ENCODE measurements at regions not wholly inside any gene's neighbourhood (a gene's known extent, or its start where the extent isn't known, plus 50 kb on each side); places are given as distances from the start of the nearest gene placed in this dataset.

- Histone ChIP-seq H3K4me3 (ENCODE audit: low read length) (no peak overlapping the region), H3K4me1 (ENCODE audit: control insufficient read depth, insufficient read depth, low read length) (no peaks in the 10 kb centered on the region), H3K27ac (ENCODE audit: low read length) (no peak overlapping the region), H3K9me3 (ENCODE audit: control insufficient read depth, low read length) (no peaks in the 10 kb centered on the region), H3K27me3 (ENCODE audit: control insufficient read depth, insufficient read depth) (no peaks in the 10 kb centered on the region)
- DNase-seq: no peak
- intact Hi-C loops (cut with DNase I): no loop called here
- WGBS: 71% methylated on average over 2 of the region's 2 CpGs
- ATAC-seq: no peak
Observed at GRCh38 chr16:26547681-26548080, 519.0 kb upstream of the C16orf82 start.

GRCh38 chr16:26550111-26550610 lies 516.6 kb upstream of the C16orf82 start:
- intact Hi-C loops (cut with DNase I): no loop called here
- ATAC-seq (no peak), DNase-seq (no peak)
- H3K27me3 ChIP-seq (ENCODE audit: control insufficient read depth, insufficient read depth): no peaks in the 10 kb centered on the region
- WGBS: 39% methylated on average over 3 of the region's 3 CpGs
- no peak overlapping the region for H3K4me3 ChIP-seq (ENCODE audit: low read length)
- no peaks in the 10 kb centered on the region for H3K4me1 ChIP-seq (ENCODE audit: control insufficient read depth, insufficient read depth, low read length)
- no peaks in the 10 kb centered on the region for H3K9me3 ChIP-seq (ENCODE audit: control insufficient read depth, low read length)
- H3K27ac ChIP-seq (ENCODE audit: low read length): no peak overlapping the region

GRCh38 chr16:26554030-26554429 lies 512.7 kb upstream of the C16orf82 start:
- Histone ChIP-seq H3K27me3 (ENCODE audit: control insufficient read depth, insufficient read depth) (no peaks in the 10 kb centered on the region), H3K4me3 (ENCODE audit: low read length) (no peak overlapping the region), H3K27ac (ENCODE audit: low read length) (no peak overlapping the region), H3K9me3 (ENCODE audit: control insufficient read depth, low read length) (no peaks in the 10 kb centered on the region), H3K4me1 (ENCODE audit: control insufficient read depth, insufficient read depth, low read length) (no peaks in the 10 kb centered on the region)
- intact Hi-C loops (cut with DNase I): no loop called here
- ATAC-seq: no peak
- 80% methylated on average over 3 of the region's 3 CpGs for WGBS
- no peak for DNase-seq

- Histone ChIP-seq H3K4me1 (ENCODE audit: control insufficient read depth, insufficient read depth, low read length) (no peaks in the 10 kb centered on the region), H3K27me3 (ENCODE audit: control insufficient read depth, insufficient read depth) (no peaks in the 10 kb centered on the region), H3K4me3 (ENCODE audit: low read length) (no peak overlapping the region), H3K9me3 (ENCODE audit: control insufficient read depth, low read length) (no peaks in the 10 kb centered on the region), H3K27ac (ENCODE audit: low read length) (no peak overlapping the region)
- no peak for DNase-seq
- intact Hi-C loops (cut with DNase I): no loop called here
- ATAC-seq: no peak
- 77% methylated on average over 6 of the region's 6 CpGs for WGBS
Observed at GRCh38 chr16:26561303-26561702, 505.4 kb upstream of the C16orf82 start.

DNA sequence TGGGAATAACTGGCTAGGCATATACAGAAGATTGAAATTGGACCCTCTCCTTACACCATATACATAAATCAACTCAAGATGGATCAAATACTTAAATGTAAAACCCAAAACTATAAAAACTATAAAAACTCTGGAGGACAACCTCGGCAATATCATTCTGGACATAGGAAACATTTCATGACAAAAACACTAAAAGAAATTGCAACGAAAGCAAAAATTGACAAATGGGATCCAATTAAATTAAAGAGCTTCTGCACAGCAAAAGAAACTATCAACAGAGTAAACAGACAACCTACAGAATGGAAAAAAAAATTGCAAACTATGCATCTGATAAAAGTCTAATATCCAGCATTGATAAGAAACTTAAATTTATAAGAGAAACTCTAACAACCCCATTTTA lies 503.7 kb upstream of the C16orf82 start:
- Histone ChIP-seq H3K4me3 (ENCODE audit: low read length) (no peak overlapping the region), H3K27me3 (ENCODE audit: control insufficient read depth, insufficient read depth) (no peaks in the 10 kb centered on the region), H3K9me3 (ENCODE audit: control insufficient read depth, low read length) (no peaks in the 10 kb centered on the region), H3K27ac (ENCODE audit: low read length) (no peak overlapping the region), H3K4me1 (ENCODE audit: control insufficient read depth, insufficient read depth, low read length) (no peaks in the 10 kb centered on the region)
- no peak for ATAC-seq
- DNase-seq: no peak
- intact Hi-C loops (cut with DNase I): no loop called here
- WGBS: 86% methylated on average over 2 of the region's 2 CpGs

GRCh38 chr16:26567356-26567755 lies 499.4 kb upstream of the C16orf82 start:
- Histone ChIP-seq H3K9me3 (ENCODE audit: control insufficient read depth, low read length) (no peaks in the 10 kb centered on the region), H3K4me3 (ENCODE audit: low read length) (no peak overlapping the region), H3K27ac (ENCODE audit: low read length) (no peak overlapping the region), H3K4me1 (ENCODE audit: control insufficient read depth, insufficient read depth, low read length) (no peaks in the 10 kb centered on the region), H3K27me3 (ENCODE audit: control insufficient read depth, insufficient read depth) (no peaks in the 10 kb centered on the region)
- ATAC-seq: no peak
- intact Hi-C loops (cut with DNase I): no loop called here
- DNase-seq: no peak
- 56% methylated on average over 9 of the region's 9 CpGs for WGBS

DNA sequence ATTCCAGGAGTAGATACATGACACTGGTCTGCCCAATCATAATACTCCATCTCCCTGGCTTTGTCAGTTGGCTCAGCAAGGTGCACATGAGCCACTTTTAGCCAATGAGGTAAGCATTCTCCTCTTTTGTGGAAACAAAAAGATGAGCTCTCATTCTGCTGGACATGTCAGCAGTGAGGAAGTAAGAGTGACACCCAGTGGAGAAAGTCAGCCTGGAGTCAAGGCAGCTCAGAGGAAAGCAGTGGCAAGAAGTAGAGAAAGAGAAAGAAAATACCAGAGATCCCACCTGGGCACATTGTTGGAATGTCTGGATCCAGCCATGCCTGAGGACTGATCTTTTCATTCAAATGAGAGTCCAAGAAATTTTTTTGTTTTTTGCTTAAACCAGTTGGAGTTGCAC lies 496.9 kb upstream of the C16orf82 start:
- no peak for ATAC-seq
- intact Hi-C loops (cut with DNase I): no loop called here
- no peak overlapping the region for H3K4me3 ChIP-seq (ENCODE audit: low read length)
- no peaks in the 10 kb centered on the region for H3K27me3 ChIP-seq (ENCODE audit: control insufficient read depth, insufficient read depth)
- H3K4me1 ChIP-seq (ENCODE audit: control insufficient read depth, insufficient read depth, low read length): no peaks in the 10 kb centered on the region
- DNase-seq: no peak
- H3K27ac ChIP-seq (ENCODE audit: low read length): no peak overlapping the region
- H3K9me3 ChIP-seq (ENCODE audit: control insufficient read depth, low read length): no peaks in the 10 kb centered on the region

GRCh38 chr16:26578748-26579147 lies 488.0 kb upstream of the C16orf82 start:
- no peaks in the 10 kb centered on the region for H3K27me3 ChIP-seq (ENCODE audit: control insufficient read depth, insufficient read depth)
- DNase-seq: no peak
- WGBS: 66% methylated on average over 2 of the region's 2 CpGs
- intact Hi-C loops (cut with DNase I): no loop called here
- H3K27ac ChIP-seq (ENCODE audit: low read length): no peak overlapping the region
- no peaks in the 10 kb centered on the region for H3K9me3 ChIP-seq (ENCODE audit: control insufficient read depth, low read length)
- no peak overlapping the region for H3K4me3 ChIP-seq (ENCODE audit: low read length)
- ATAC-seq: no peak
- no peaks in the 10 kb centered on the region for H3K4me1 ChIP-seq (ENCODE audit: control insufficient read depth, insufficient read depth, low read length)

GRCh38 chr16:26583803-26584202 lies 482.9 kb upstream of the C16orf82 start:
- H3K9me3 ChIP-seq (ENCODE audit: control insufficient read depth, low read length): no peaks in the 10 kb centered on the region
- WGBS: 86% methylated on average over 4 of the region's 4 CpGs
- H3K4me3 ChIP-seq (ENCODE audit: low read length): no peak overlapping the region
- no peaks in the 10 kb centered on the region for H3K4me1 ChIP-seq (ENCODE audit: control insufficient read depth, insufficient read depth, low read length)
- no peak for ATAC-seq
- no peaks in the 10 kb centered on the region for H3K27me3 ChIP-seq (ENCODE audit: control insufficient read depth, insufficient read depth)
- intact Hi-C loops (cut with DNase I): no loop called here
- H3K27ac ChIP-seq (ENCODE audit: low read length): no peak overlapping the region
- no peak for DNase-seq

GRCh38 chr16:26593700-26594099 lies 473.0 kb upstream of the C16orf82 start:
- intact Hi-C loops (cut with DNase I): no loop called here
- Histone ChIP-seq H3K9me3 (ENCODE audit: control insufficient read depth, low read length) (no peaks in the 10 kb centered on the region), H3K27me3 (ENCODE audit: control insufficient read depth, insufficient read depth) (no peaks in the 10 kb centered on the region), H3K27ac (ENCODE audit: low read length) (no peak overlapping the region), H3K4me1 (ENCODE audit: control insufficient read depth, insufficient read depth, low read length) (no peaks in the 10 kb centered on the region), H3K4me3 (ENCODE audit: low read length) (no peak overlapping the region)
- DNase-seq: no peak
- WGBS: 21% methylated on average over 5 of the region's 5 CpGs
- no peak for ATAC-seq

GRCh38 chr16:26594666-26595065 lies 472.1 kb upstream of the C16orf82 start:
- WGBS: 62% methylated on average over 5 of the region's 5 CpGs
- ATAC-seq: no peak
- intact Hi-C loops (cut with DNase I): no loop called here

GRCh38 chr16:26595199-26595598 lies 471.5 kb upstream of the C16orf82 start:
- 85% methylated on average over 4 of the region's 4 CpGs for WGBS
- intact Hi-C loops (cut with DNase I): no loop called here
- ATAC-seq: no peak
- no peaks in the 10 kb centered on the region for H3K9me3 ChIP-seq (ENCODE audit: control insufficient read depth, low read length)
- H3K4me3 ChIP-seq (ENCODE audit: low read length): no peak overlapping the region
- no peaks in the 10 kb centered on the region for H3K27me3 ChIP-seq (ENCODE audit: control insufficient read depth, insufficient read depth)
- DNase-seq: no peak
- H3K27ac ChIP-seq (ENCODE audit: low read length): no peak overlapping the region
- no peaks in the 10 kb centered on the region for H3K4me1 ChIP-seq (ENCODE audit: control insufficient read depth, insufficient read depth, low read length)

More at GRCh38 chr16:26594666-26595065, 472.1 kb upstream of the C16orf82 start:
- H3K9me3 ChIP-seq (ENCODE audit: control insufficient read depth, low read length): no peaks in the 10 kb centered on the region
- H3K27me3 ChIP-seq (ENCODE audit: control insufficient read depth, insufficient read depth): no peaks in the 10 kb centered on the region
- DNase-seq: no peak
- no peak overlapping the region for H3K27ac ChIP-seq (ENCODE audit: low read length)
- H3K4me1 ChIP-seq (ENCODE audit: control insufficient read depth, insufficient read depth, low read length): no peaks in the 10 kb centered on the region
- no peak overlapping the region for H3K4me3 ChIP-seq (ENCODE audit: low read length)
